ENCODE measurements at regions not wholly inside any gene's neighbourhood (a gene's known extent, or its start where the extent isn't known, plus 50 kb on each side); places are given as distances from the start of the nearest gene placed in this dataset.

- no peak for DNase-seq (ENCODE audit: low read depth)
Observed at GRCh38 chr5:119789406-119790117, 160.2 kb downstream of the FAM170A start.

GRCh38 chr5:119792161-119792799 lies 162.9 kb downstream of the FAM170A start:
- DNase-seq (ENCODE audit: low read depth): no peak

- no peak for DNase-seq (ENCODE audit: low read depth)
Observed at GRCh38 chr5:119795768-119796167, 166.4 kb downstream of the FAM170A start.

GRCh38 chr5:119801570-119801969 lies 172.2 kb downstream of the FAM170A start:
- DNase-seq (ENCODE audit: low read depth): no peak

GRCh38 chr5:119808024-119808423 lies 178.7 kb downstream of the FAM170A start:
- DNase-seq (ENCODE audit: low read depth): no peak

GRCh38 chr5:119808474-119808873 lies 179.1 kb downstream of the FAM170A start:
- DNase-seq (ENCODE audit: low read depth): no peak

GRCh38 chr5:119810217-119810616 lies 180.9 kb downstream of the FAM170A start:
- DNase-seq (ENCODE audit: low read depth): no peak

- no peak for DNase-seq (ENCODE audit: low read depth)
Observed at GRCh38 chr5:119811458-119811857, 182.1 kb downstream of the FAM170A start.

- no peak for DNase-seq (ENCODE audit: low read depth)
Observed at GRCh38 chr5:119814655-119815054, 185.3 kb downstream of the FAM170A start.

- no peak for DNase-seq (ENCODE audit: low read depth)
Observed at GRCh38 chr5:119816055-119816454, 186.7 kb downstream of the FAM170A start.

GRCh38 chr5:119820016-119820415 lies 190.7 kb downstream of the FAM170A start:
- DNase-seq (ENCODE audit: low read depth): no peak

GRCh38 chr5:119820608-119821007 lies 191.2 kb downstream of the FAM170A start:
- no peak for DNase-seq (ENCODE audit: low read depth)

GRCh38 chr5:119828541-119828940 lies 199.2 kb downstream of the FAM170A start:
- no peak for DNase-seq (ENCODE audit: low read depth)

- DNase-seq (ENCODE audit: low read depth): no peak
Observed at GRCh38 chr5:119829341-119829740, 200.0 kb downstream of the FAM170A start.

GRCh38 chr5:119833176-119833575 lies 203.8 kb downstream of the FAM170A start:
- DNase-seq (ENCODE audit: low read depth): no peak

GRCh38 chr5:119840175-119840574 lies 210.8 kb downstream of the FAM170A start:
- no peak for DNase-seq (ENCODE audit: low read depth)

GRCh38 chr5:119852140-119852539 lies 222.8 kb downstream of the FAM170A start:
- DNase-seq (ENCODE audit: low read depth): no peak

GRCh38 chr5:119860463-119860862 lies 231.1 kb downstream of the FAM170A start:
- DNase-seq (ENCODE audit: low read depth): no peak

GRCh38 chr5:119862619-119863018 lies 233.3 kb downstream of the FAM170A start:
- DNase-seq (ENCODE audit: low read depth): no peak

GRCh38 chr5:119864286-119864685 lies 234.9 kb downstream of the FAM170A start:
- DNase-seq (ENCODE audit: low read depth): no peak

- DNase-seq (ENCODE audit: low read depth): no peak
Observed at GRCh38 chr5:119873611-119874010, 244.3 kb downstream of the FAM170A start.

- DNase-seq (ENCODE audit: low read depth): no peak
Observed at GRCh38 chr5:119876522-119876921, 247.2 kb downstream of the FAM170A start.

- DNase-seq (ENCODE audit: low read depth): no peak
Observed at GRCh38 chr5:119878712-119879111, 249.4 kb downstream of the FAM170A start.

GRCh38 chr5:119879446-119879845 lies 250.1 kb downstream of the FAM170A start:
- no peak for DNase-seq (ENCODE audit: low read depth)

Data from forelimb muscle (tissue), 1 donor.